Thyroid gland (tissue), 4 donors: ENCODE measurements at regions not wholly inside any gene's neighbourhood (a gene's known extent, or its start where the extent isn't known, plus 50 kb on each side); places are given as distances from the start of the nearest gene placed in this dataset.

ENCODE experiments used
- DNase-seq, 2 donors: peaks; one replicate each; pipeline ENCODE4 v3.0.0-alpha.2; 2019
- H3K27ac ChIP-seq, 3 donors: fragments of 200-600 bp; sonication (generic); 1 replicate in 2 of 3; 2 replicates in 1 of 3; pipeline ENCODE4 v1.5.1; 2016 to 2019; ENCODE audit warnings: mild to moderate bottlenecking in 1 of 3, moderate library complexity in 1 of 3
- H3K27me3 ChIP-seq: fragments of 200-600 bp; sonication (generic); one replicate; pipeline ENCODE4 v1.5.1; 2019
- H3K36me3 ChIP-seq, 2 donors: fragments of 200-600 bp; sonication (generic); one replicate each; pipeline ENCODE4 v1.5.1; 2016 to 2019
- H3K4me1 ChIP-seq, 2 donors: fragments of 200-600 bp; sonication (generic); one replicate each; pipeline ENCODE4 v1.5.1; 2017 to 2019
- H3K4me3 ChIP-seq, 3 donors: fragments of 200-600 bp; sonication (generic); replicated peaks in 1 of 3; 1 replicate in 2 of 3; 2 replicates in 1 of 3; pipeline ENCODE4 v1.5.1; 2016; ENCODE audit warnings: mild to moderate bottlenecking in 1 of 3
- H3K9me3 ChIP-seq: fragments of 200-600 bp; sonication (generic); one replicate; pipeline ENCODE4 v1.5.1; 2017
- CTCF ChIP-seq, 6 experiments: fragments of 200-600 bp in 3 of 6; fragments of 450-650 bp in 3 of 6; sonication (generic) in 3 of 6; IDR thresholded peaks; one replicate each; pipeline ENCODE4 v1.5.1; 2016 to 2019; ENCODE audit warnings: antibody characterized with exemption in 6 of 6, mild to moderate bottlenecking in 2 of 6, inconsistent platforms in 1 of 6, moderate library complexity in 1 of 6
- POLR2A ChIP-seq, 2 donors: fragments of 450-650 bp; IDR thresholded peaks; one replicate each; pipeline ENCODE4 v1.6.1; 2017; ENCODE audit warnings: antibody characterized with exemption in 2 of 2, mild to moderate bottlenecking in 2 of 2, moderate library complexity in 1 of 2
- WGBS, 2 donors: methylation state at CpG; one replicate each; pipeline ENCODE4 v1.1.5; 2017; 5-methylcytosine and 5-hydroxymethylcytosine counted together
- intact Hi-C: fragments of 100-400 bp; cut with DNase I; formaldehyde crosslinking; loops from one replicate; pipeline ENCODE4 v1.15.1; 2023

GRCh38 chr19:34305221-34306083 is 51.1 kb downstream of the GARRE1 start:
- intact Hi-C loops, result no loop called here
- H3K36me3 ChIP-seq, result peaks cover 3 to 10% of the 10 kb centered on the region in 2 donors
- DNase-seq, result no peak
- TF ChIP-seq POLR2A (IDR thresholded peaks at IDR 0.05), result no peak
- TF ChIP-seq CTCF (IDR thresholded peaks at IDR 0.05), result no peak
- H3K9me3 ChIP-seq, result no peaks in the 10 kb centered on the region
- peaks cover 6 to 22% of the 10 kb centered on the region in 2 donors for H3K4me1 ChIP-seq
- no peaks in the 10 kb centered on the region for H3K27me3 ChIP-seq
- WGBS, 2 donors, result 74 to 78% methylated on average over 10 of the region's 10 CpGs
- H3K27ac ChIP-seq, result peak overlapping the region in 2 of 3 donors; percentile 4 to 6
- H3K4me3 ChIP-seq, result no peak overlapping the region

GRCh38 chr19:34306213-34306661 is 51.9 kb downstream of the GARRE1 start:
- TF ChIP-seq CTCF (IDR thresholded peaks at IDR 0.05), result no peak
- TF ChIP-seq POLR2A (IDR thresholded peaks at IDR 0.05), result no peak

GRCh38 chr19:34306824-34307223 is 52.5 kb downstream of the GARRE1 start:
- intact Hi-C loops, result no loop called here
- Histone ChIP-seq H3K36me3 (peaks cover 0 to 6% of the 10 kb centered on the region in 2 donors), H3K4me3 (no peak overlapping the region), H3K27ac (peak overlapping the region in 1 of 3 donors; percentile 6), H3K9me3 (no peaks in the 10 kb centered on the region), H3K27me3 (no peaks in the 10 kb centered on the region), H3K4me1 (peaks cover 6 to 32% of the 10 kb centered on the region in 2 donors)
- DNase-seq, result no peak
- 87 to 89% methylated on average over 6 of the region's 6 CpGs for WGBS, 2 donors
- TF ChIP-seq CTCF (IDR thresholded peaks at IDR 0.05) (no peak), POLR2A (IDR thresholded peaks at IDR 0.05) (no peak)

More at GRCh38 chr19:34306213-34306661, 51.9 kb downstream of the GARRE1 start:
- intact Hi-C loops, result no loop called here
- no peaks in the 10 kb centered on the region for H3K9me3 ChIP-seq
- WGBS, 2 donors, result 78 to 79% methylated on average over 2 of the region's 2 CpGs
- H3K4me1 ChIP-seq, result peaks cover 6 to 30% of the 10 kb centered on the region in 2 donors
- H3K36me3 ChIP-seq, result peaks cover 0 to 6% of the 10 kb centered on the region in 2 donors
- H3K4me3 ChIP-seq, result no peak overlapping the region
- H3K27me3 ChIP-seq, result no peaks in the 10 kb centered on the region
- DNase-seq, result no peak
- H3K27ac ChIP-seq, result peak overlapping the region; percentile 4 to 29 (median 6)

GRCh38 chr19:34308381-34309367 is 54.3 kb downstream of the GARRE1 start:
- H3K36me3 ChIP-seq, result no peaks in the 10 kb centered on the region
- peaks cover 6 to 32% of the 10 kb centered on the region in 2 donors for H3K4me1 ChIP-seq
- no peak overlapping the region for H3K4me3 ChIP-seq
- intact Hi-C loops, result no loop called here
- no peak for DNase-seq
- TF ChIP-seq CTCF (IDR thresholded peaks at IDR 0.05) (no peak), POLR2A (IDR thresholded peaks at IDR 0.05) (no peak)
- no peaks in the 10 kb centered on the region for H3K9me3 ChIP-seq
- WGBS, 2 donors, result 86 to 94% methylated on average over 8 of the region's 8 CpGs
- H3K27me3 ChIP-seq, result no peaks in the 10 kb centered on the region
- H3K27ac ChIP-seq, result no peak overlapping the region
